ENCODE measurements at regions not wholly inside any gene's neighbourhood (a gene's known extent, or its start where the extent isn't known, plus 50 kb on each side); places are given as distances from the start of the nearest gene placed in this dataset.

DNA sequence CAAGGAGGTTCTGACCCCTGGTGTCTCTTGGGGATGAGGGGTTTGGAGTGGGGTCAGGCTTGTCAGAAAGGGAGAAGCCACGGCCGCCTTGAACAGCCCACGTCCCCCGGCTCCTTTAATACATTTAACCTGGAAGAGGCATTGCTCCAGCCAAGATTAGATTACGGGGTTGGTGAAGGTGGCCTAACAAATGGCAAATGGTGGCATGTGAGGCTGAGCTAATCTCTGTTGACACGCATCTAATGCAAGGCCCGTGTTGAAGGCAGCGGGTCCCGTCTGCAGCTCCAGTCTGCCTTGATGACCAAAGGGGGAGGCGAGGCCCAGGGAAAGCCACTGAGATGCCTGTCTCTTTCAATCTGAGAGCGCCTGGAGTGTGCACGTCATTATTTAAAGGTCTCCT is 673.7 kb upstream of the TBX3 start:
- TF ChIP-seq, protein P1, sequence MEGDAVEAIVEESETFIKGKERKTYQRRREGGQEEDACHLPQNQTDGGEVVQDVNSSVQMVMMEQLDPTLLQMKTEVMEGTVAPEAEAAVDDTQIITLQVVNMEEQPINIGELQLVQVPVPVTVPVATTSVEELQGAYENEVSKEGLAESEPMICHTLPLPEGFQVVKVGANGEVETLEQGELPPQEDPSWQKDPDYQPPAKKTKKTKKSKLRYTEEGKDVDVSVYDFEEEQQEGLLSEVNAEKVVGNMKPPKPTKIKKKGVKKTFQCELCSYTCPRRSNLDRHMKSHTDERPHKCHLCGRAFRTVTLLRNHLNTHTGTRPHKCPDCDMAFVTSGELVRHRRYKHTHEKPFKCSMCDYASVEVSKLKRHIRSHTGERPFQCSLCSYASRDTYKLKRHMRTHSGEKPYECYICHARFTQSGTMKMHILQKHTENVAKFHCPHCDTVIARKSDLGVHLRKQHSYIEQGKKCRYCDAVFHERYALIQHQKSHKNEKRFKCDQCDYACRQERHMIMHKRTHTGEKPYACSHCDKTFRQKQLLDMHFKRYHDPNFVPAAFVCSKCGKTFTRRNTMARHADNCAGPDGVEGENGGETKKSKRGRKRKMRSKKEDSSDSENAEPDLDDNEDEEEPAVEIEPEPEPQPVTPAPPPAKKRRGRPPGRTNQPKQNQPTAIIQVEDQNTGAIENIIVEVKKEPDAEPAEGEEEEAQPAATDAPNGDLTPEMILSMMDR (IDR thresholded peaks at IDR 0.05), result no peak
- no peak for TF ChIP-seq POLR2A (IDR thresholded peaks at IDR 0.05)

Data from thyroid gland (tissue), 4 donors.